Urinary bladder (tissue), 3 donors: ENCODE measurements at regions not wholly inside any gene's neighbourhood (a gene's known extent, or its start where the extent isn't known, plus 50 kb on each side); places are given as distances from the start of the nearest gene placed in this dataset.
A peak's percentile ranks its signal among the peaks of the same experiment; 100 is the strongest.

Experiments
- DNase-seq: peaks from one replicate; pipeline ENCODE4 v3.0.0-alpha.2; 2015; ENCODE audit errors: extremely low spot score
- H3K27ac ChIP-seq: one replicate; pipeline ENCODE4 v1.5.1; 2013; ENCODE audit warnings: low read depth, mild to moderate bottlenecking, moderate library complexity
- H3K36me3 ChIP-seq: one replicate; pipeline ENCODE4 v1.6.1; 2013; ENCODE audit warnings: mild to moderate bottlenecking, moderate library complexity; ENCODE audit not compliant: insufficient read depth
- H3K4me1 ChIP-seq: one replicate; pipeline ENCODE4 v1.6.1; 2013; ENCODE audit warnings: mild to moderate bottlenecking, moderate library complexity; ENCODE audit not compliant: insufficient read depth
- H3K4me3 ChIP-seq: one replicate; pipeline ENCODE4 v1.5.1; 2013; ENCODE audit warnings: low read depth, low read length
- whole genome bisulfite sequencing: extraction: QIAGEN DNeasy Blood & Tissue Kit; methylation state at CpG from one replicate; pipeline ENCODE4 v1.1.7; 2013; 5-methylcytosine and 5-hydroxymethylcytosine counted together
- donor health status: healthy with polysubstance abuse.
- donor health status: healthy.

GRCh38 chr2:60633615-60634014 lies 80.2 kb upstream of the BCL11A start:
- H3K4me1 ChIP-seq, result no peaks in the 10 kb centered on the region
- DNase-seq, result no peak
- H3K36me3 ChIP-seq, result no peaks in the 10 kb centered on the region
- H3K4me3 ChIP-seq, result no peak overlapping the region
- 61% methylated on average over 5 of the region's 5 CpGs for WGBS
- no peak overlapping the region for H3K27ac ChIP-seq

GRCh38 chr2:60634438-60634837 lies 81.0 kb upstream of the BCL11A start:
- Histone ChIP-seq H3K4me1 (no peaks in the 10 kb centered on the region), H3K4me3 (no peak overlapping the region), H3K36me3 (no peaks in the 10 kb centered on the region), H3K27ac (no peak overlapping the region)
- DNase-seq, result no peak
- 77% methylated on average over 1 of the region's 1 CpG for WGBS

GRCh38 chr2:60641811-60642788 lies 88.6 kb upstream of the BCL11A start:
- Histone ChIP-seq H3K4me3 (no peak overlapping the region), H3K27ac (no peak overlapping the region), H3K4me1 (no peaks in the 10 kb centered on the region), H3K36me3 (no peaks in the 10 kb centered on the region)
- no peak for DNase-seq
- 45% methylated on average over 6 of the region's 6 CpGs for WGBS

GRCh38 chr2:60643747-60644146 lies 90.3 kb upstream of the BCL11A start:
- no peaks in the 10 kb centered on the region for H3K36me3 ChIP-seq
- 83% methylated on average over 7 of the region's 7 CpGs for WGBS
- H3K4me3 ChIP-seq, result no peak overlapping the region
- no peak for DNase-seq
- H3K27ac ChIP-seq, result no peak overlapping the region
- H3K4me1 ChIP-seq, result no peaks in the 10 kb centered on the region

GRCh38 chr2:60644951-60645350 lies 91.5 kb upstream of the BCL11A start:
- WGBS, result 52% methylated on average over 6 of the region's 6 CpGs
- H3K36me3 ChIP-seq, result no peaks in the 10 kb centered on the region
- H3K4me1 ChIP-seq, result no peaks in the 10 kb centered on the region
- DNase-seq, result no peak
- H3K4me3 ChIP-seq, result no peak overlapping the region
- H3K27ac ChIP-seq, result no peak overlapping the region

GRCh38 chr2:60648191-60648590 lies 94.7 kb upstream of the BCL11A start:
- no peak overlapping the region for H3K27ac ChIP-seq
- H3K4me1 ChIP-seq, result no peaks in the 10 kb centered on the region
- WGBS, result 28% methylated on average over 5 of the region's 5 CpGs
- no peak for DNase-seq
- H3K4me3 ChIP-seq, result no peak overlapping the region
- no peaks in the 10 kb centered on the region for H3K36me3 ChIP-seq

GRCh38 chr2:60649721-60650120 lies 96.3 kb upstream of the BCL11A start:
- Histone ChIP-seq H3K4me3 (no peak overlapping the region), H3K36me3 (no peaks in the 10 kb centered on the region), H3K4me1 (no peaks in the 10 kb centered on the region), H3K27ac (no peak overlapping the region)
- DNase-seq, result no peak

- no peak overlapping the region for H3K4me3 ChIP-seq
- 57% methylated on average over 15 of the region's 15 CpGs for WGBS
- H3K4me1 ChIP-seq, result no peaks in the 10 kb centered on the region
- no peaks in the 10 kb centered on the region for H3K36me3 ChIP-seq
- H3K27ac ChIP-seq, result no peak overlapping the region
- no peak for DNase-seq
These were observed 99.4 kb upstream of the BCL11A start for GRCh38 chr2:60652832-60653340.

GRCh38 chr2:60657673-60658072 lies 98.4 kb upstream of the PAPOLG start:
- DNase-seq, result no peak
- Histone ChIP-seq H3K27ac (no peak overlapping the region), H3K36me3 (no peaks in the 10 kb centered on the region), H3K4me1 (no peaks in the 10 kb centered on the region), H3K4me3 (no peak overlapping the region)
- 86% methylated on average over 4 of the region's 4 CpGs for WGBS

- H3K4me1 ChIP-seq, result no peaks in the 10 kb centered on the region
- WGBS, result 87% methylated on average over 5 of the region's 5 CpGs
- H3K36me3 ChIP-seq, result no peaks in the 10 kb centered on the region
- no peak overlapping the region for H3K27ac ChIP-seq
- H3K4me3 ChIP-seq, result no peak overlapping the region
- no peak for DNase-seq
These were observed 97.0 kb upstream of the PAPOLG start for GRCh38 chr2:60659026-60659425.

GRCh38 chr2:60661073-60661738 lies 94.9 kb upstream of the PAPOLG start:
- H3K4me3 ChIP-seq, result no peak overlapping the region
- no peak overlapping the region for H3K27ac ChIP-seq
- no peaks in the 10 kb centered on the region for H3K36me3 ChIP-seq
- no peak for DNase-seq
- 93% methylated on average over 1 of the region's 1 CpG for WGBS
- H3K4me1 ChIP-seq, result no peaks in the 10 kb centered on the region

- no peaks in the 10 kb centered on the region for H3K4me1 ChIP-seq
- no peak overlapping the region for H3K27ac ChIP-seq
- DNase-seq, result no peak
- H3K36me3 ChIP-seq, result no peaks in the 10 kb centered on the region
- no peak overlapping the region for H3K4me3 ChIP-seq
These were observed 93.3 kb upstream of the PAPOLG start for GRCh38 chr2:60662781-60663180.

- WGBS, result 74% methylated on average over 6 of the region's 6 CpGs
- H3K27ac ChIP-seq, result no peak overlapping the region
- no peaks in the 10 kb centered on the region for H3K4me1 ChIP-seq
- DNase-seq, result no peak
- H3K4me3 ChIP-seq, result no peak overlapping the region
- H3K36me3 ChIP-seq, result no peaks in the 10 kb centered on the region
These were observed 84.1 kb upstream of the PAPOLG start for GRCh38 chr2:60671966-60672365.

- Histone ChIP-seq H3K27ac (no peak overlapping the region), H3K36me3 (no peaks in the 10 kb centered on the region), H3K4me1 (no peaks in the 10 kb centered on the region), H3K4me3 (no peak overlapping the region)
- 31% methylated on average over 9 of the region's 9 CpGs for WGBS
- peak; percentile 13 for DNase-seq
These were observed 81.4 kb upstream of the PAPOLG start for GRCh38 chr2:60674524-60675165.
